Left renal pelvis (tissue), 4 donors: ENCODE measurements at regions not wholly inside any gene's neighbourhood (a gene's known extent, or its start where the extent isn't known, plus 50 kb on each side); places are given as distances from the start of the nearest gene placed in this dataset.

Source experiments
- DNase-seq, 4 donors: peaks; one replicate each; pipeline ENCODE4 v3.0.0-alpha.2; 2013; ENCODE audit warnings: low read depth in 4 of 4, low spot score in 3 of 4

DNA sequence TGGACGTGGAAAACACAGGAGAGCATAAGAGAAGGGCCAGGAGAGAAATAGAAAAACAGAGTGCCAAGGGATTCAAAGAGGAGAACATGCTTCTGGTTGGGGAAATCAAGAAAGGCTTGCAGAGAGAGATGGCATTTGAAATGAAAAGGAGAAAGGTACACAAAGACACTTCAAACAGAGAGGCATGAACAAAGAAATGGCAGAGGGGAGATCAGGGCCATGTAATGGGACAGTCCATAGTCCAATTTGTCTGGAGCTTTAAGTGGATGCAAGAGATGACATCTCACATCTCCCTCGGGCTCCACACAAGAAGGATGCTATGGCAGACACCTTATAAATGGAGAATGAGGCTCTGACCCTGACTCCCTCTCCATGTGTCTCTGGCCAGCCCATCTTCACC lies 331.1 kb downstream of the MLLT3 start:
- no peak for DNase-seq

GRCh38 chr9:20290257-20290656 lies 332.0 kb downstream of the MLLT3 start:
- DNase-seq, result no peak

DNA sequence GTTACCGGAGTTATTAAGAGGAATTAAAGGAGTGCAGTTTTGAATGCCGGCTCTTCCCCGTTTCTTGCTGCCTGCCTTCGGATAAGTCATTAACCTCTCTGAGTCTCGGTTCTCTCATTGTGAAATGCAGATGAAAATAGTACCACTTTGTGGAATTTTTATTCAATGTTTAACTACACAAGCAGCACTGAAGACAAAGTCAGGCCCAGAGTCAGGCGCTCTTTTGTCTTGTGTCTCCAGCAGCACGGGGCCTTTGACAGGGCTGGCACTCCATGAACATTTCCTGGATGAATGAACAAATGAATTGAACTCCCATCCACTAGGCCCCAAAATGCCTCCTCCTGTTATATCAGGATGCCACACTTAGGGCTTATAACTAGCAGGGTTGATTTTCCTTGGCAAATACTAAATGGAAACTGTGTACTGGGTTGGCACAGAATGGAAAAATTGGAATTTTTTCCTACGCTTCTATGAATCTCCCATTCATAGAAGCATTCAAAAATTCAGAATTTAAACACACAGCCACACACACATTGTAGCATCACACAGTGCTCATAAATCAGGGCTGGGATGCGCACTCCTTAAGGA lies 332.8 kb downstream of the MLLT3 start:
- no peak for DNase-seq

DNA sequence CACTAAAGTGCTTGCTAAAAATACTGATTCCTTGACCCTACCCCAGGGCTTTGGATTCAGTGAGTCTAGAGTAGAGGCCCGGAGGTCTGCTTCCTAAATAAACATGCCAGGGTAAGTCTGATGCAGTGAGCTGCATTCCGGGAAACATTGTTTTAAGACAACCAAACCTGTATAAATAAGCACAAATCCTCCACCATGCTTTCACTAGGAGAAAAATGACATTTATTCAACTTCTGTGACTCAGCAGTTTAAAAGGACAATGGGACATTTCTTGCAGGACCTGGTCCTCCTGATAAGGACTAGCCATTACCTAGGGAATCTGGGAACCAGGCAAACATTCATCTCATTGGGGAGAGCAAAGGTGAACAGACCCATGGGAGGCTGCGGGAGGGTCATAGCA lies 335.3 kb downstream of the MLLT3 start:
- DNase-seq, result no peak

DNA sequence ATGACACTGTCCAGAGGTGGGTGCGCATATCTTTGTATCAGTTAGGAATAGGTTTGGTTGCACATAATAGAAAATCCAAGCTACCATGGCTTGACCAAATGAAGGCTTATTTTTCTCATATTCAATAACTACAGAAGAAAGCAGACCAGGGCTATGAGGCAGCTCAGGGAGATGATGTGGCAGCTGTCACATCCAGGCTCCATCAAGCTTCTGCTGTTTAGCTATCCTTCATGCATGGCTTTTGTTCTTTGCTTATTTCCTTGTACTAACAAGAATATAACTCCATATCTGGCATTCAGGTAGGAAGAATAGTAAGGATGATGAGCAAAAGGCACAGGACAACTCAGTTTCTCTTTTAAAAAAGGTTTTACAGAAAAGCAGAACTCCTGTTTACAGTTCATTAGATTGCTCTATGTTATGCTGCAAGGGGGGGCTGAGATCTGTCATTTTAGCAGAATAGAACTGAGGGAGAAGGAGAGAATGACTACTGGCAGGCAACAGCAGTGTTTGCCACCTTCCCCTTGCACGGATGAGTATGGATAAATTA lies 336.1 kb downstream of the MLLT3 start:
- DNase-seq, result no peak

DNA sequence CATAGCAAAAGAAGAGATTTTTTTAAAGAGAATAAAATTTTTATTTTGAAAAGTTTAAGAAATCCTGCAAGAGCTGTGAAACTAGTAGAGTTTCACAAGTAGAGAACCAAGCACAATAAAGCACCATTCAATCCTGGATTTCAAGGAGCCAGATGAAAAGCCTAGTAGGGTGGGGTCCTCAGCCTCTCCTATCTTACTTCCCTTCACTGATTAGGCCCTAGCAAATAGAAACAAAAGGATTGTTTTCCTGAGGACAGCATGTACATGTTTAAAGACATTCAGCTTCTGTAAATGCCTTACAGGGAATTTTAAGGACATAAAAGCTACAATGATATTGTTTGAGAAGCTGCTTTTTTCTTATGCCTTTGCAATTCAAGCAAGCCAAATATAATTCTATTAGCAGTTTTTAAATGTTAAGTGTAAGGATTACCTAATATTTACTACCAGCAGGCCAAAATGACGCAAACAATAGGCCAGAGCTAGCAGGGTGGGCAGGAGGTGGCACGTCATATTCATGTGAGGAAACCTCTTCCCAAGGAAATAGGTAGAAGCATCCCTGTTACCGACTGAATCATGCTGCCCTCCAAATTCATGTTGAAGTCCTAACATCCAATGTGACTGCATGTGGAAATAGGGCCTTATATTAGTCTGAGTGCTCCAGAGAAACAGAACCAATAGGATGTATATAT lies 337.6 kb downstream of the MLLT3 start:
- no peak for DNase-seq

DNA sequence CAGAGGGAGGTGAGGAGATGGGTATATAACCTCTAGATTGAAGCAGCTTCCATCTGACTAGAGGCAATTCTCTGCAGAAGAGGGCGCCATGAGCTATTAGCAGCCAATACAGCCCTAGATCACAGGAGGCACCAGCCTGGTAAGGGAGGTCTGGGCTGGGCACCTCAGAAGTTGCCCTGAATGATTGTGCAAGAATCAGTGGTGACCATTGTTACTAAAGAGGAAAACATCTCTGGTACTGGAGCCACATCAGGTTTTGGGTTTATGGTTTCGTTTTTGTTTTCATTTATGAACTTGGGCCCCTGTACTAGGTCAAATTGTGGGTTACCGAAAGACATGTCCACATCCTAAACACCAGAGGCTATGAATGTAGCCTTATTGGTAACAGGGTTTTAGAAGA lies 342.0 kb downstream of the MLLT3 start:
- DNase-seq, result no peak

DNA sequence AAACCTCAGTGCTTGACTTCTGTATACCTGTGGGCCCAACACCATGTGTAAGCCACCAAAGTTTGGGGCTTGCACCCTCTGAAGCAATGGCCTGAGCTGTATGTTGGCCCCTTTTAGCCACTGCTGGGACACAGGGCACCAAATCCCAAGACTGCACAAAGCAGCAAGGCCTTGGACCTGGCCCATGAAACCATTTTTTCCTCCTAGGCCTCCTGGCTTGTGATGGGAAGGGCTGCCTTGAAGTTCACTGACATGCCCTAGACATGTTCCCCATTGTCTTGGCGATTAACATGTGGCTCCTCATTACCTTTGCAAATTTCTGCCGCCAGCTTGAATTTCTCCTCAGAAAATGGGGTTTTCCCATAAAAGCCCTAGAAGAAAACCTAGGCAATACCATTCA lies 345.5 kb downstream of the MLLT3 start:
- no peak for DNase-seq

- DNase-seq, result no peak
These were observed 350.6 kb downstream of the MLLT3 start for GRCh38 chr9:20271723-20272122.

- peak; percentile 24 to 52 (median 42) for DNase-seq
These were observed 351.2 kb downstream of the MLLT3 start for GRCh38 chr9:20271096-20271495.

GRCh38 chr9:20270161-20270560 lies 352.1 kb downstream of the MLLT3 start:
- no peak for DNase-seq

- no peak for DNase-seq
These were observed 352.7 kb downstream of the MLLT3 start for GRCh38 chr9:20269620-20270019.

DNA sequence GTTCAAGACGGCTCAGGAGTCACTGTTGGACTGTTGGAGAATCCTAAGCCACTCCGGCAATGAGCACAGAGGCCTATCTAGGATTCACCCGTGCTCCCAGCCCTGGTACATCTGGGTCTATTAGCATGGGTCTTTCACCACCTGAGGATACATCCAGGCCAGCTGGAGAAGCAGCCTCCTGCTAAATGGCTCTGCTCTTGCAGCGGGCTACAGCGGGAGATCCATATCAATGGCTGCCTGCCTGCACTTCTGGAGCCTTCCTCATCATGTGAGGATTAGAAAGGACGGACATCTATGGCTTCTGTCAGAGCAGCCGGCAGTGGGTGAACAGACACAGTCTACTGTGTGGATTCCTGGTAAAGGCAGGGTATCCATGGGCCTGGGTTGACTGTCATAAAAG lies 357.4 kb downstream of the MLLT3 start:
- no peak for DNase-seq

DNA sequence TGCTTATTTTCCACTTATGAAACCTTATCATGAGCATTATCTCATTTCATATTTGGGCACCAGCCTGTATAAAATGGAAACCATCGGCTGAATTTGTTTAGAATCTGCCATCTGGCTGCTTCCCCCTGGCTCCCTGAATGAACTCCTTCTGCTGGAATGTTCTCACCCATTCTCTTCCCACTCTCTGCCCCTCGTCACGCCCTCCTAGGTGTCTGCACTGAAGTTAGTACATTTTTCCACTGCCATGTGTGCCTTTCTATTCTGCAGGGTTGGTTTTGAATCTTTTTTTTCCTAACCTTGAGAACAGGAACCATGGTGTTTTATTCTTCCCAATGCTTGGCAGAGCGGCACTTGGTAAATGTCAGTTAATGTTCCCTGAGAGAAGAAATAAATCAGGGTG lies 359.7 kb downstream of the MLLT3 start:
- no peak for DNase-seq

- no peak for DNase-seq
These were observed 365.9 kb downstream of the MLLT3 start for GRCh38 chr9:20256284-20256948.

- DNase-seq, result no peak
These were observed 367.2 kb downstream of the MLLT3 start for GRCh38 chr9:20255052-20255451.

DNA sequence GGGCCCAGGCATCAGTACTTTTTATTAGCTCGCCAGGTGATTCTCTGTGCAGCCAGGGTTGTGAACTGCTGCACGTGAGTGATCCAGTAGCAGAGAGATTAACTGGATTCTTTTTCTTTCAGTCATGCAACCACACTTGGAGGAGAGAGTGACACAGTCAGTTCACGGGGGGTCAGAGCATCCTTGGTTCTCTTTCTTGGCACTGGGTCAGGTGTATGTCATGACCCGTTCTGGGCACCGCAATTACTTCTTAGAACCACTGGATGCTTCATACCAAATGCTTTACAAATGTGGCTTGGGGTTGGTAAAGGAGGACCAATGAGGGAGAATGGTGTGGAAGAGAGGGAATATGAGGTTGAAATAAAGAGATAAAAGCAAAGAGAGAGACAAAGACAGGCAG lies 368.7 kb downstream of the MLLT3 start:
- no peak for DNase-seq

DNA sequence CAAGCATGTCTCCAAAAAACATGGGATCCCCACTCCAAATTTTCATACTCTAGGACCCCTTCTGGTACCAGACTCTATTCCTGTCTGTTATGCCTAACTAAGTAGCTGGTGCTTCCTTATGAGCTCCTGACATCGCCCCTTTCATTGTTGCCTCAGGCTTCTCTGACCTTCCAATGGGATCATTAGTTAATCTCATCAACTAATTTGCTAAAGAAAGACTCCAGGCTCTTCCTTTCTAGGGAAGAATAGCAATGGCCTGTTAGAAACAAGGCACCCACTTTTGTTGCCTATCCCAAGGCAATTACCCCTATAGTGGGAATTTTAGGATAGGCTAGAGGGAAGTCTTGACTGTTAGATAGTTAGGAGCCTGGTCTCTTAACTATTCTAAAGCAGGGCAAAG lies 369.5 kb downstream of the MLLT3 start:
- no peak for DNase-seq

DNA sequence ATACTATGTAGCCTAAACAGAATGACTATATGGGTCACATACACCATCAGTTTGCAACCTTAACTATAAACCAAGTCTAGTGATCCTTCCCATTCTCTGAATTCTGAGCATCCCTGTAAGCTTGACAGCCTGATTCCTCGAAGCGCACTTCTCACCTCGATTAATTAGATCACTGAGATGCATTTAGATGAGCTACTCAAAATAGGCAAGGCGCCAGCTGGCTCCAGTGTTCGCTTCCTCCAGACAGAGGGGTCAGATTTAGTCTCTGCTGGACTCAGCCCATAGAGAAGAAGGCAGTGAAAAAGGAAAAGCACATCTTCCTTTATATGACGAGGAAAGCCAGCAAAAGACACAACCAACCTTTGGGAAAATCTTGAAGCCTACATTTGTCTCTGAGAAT lies 371.5 kb downstream of the MLLT3 start:
- no peak for DNase-seq

DNA sequence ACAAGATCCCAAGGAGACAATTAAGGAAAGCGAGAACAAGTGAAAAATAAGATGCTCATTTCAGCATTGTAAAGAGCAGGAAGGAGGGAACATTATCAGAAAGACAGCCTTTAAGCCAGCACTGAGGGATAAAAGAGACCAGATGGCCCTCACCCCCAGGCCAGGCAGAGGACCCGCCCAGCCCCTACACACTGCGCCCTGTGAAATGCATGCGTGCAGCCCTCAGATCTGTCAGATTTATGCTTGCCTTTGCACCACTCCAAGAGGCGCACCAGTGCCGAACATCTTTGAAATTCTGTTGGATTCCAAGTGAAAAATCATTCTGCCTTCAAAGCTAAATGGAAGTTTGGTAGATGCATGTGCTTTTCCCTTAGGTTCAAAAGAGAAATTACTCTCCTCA lies 378.0 kb downstream of the MLLT3 start:
- DNase-seq, result no peak

GRCh38 chr9:20243841-20244240 lies 378.5 kb downstream of the MLLT3 start:
- DNase-seq, result no peak
